Breast epithelium (tissue), 4 donors: ENCODE measurements at regions not wholly inside any gene's neighbourhood (a gene's known extent, or its start where the extent isn't known, plus 50 kb on each side); places are given as distances from the start of the nearest gene placed in this dataset.

ENCODE experiments used
- DNase-seq, 2 donors: peaks; one replicate each; pipeline ENCODE4 v3.0.0-alpha.2; 2019; ENCODE audit warnings: low spot score in 2 of 2
- H3K27ac ChIP-seq, 2 donors: fragments of 200-600 bp; sonication (generic) in 1 of 2; one replicate each; pipeline ENCODE4 v1.5.1; 2016 to 2019; ENCODE audit warnings: mild to moderate bottlenecking in 1 of 2
- H3K27me3 ChIP-seq, 2 donors: fragments of 200-600 bp; sonication (generic) in 1 of 2; one replicate each; pipeline versions ENCODE4 v1.5.1 to v1.6.0; 2017 to 2019; ENCODE audit warnings: control low read depth in 1 of 2, mild to moderate bottlenecking in 1 of 2
- H3K36me3 ChIP-seq: fragments of 200-600 bp; one replicate; pipeline ENCODE4 v1.5.1; 2019
- H3K4me1 ChIP-seq, 2 donors: fragments of 200-600 bp; sonication (generic); one replicate each; pipeline ENCODE4 v1.5.1; 2016 to 2019; ENCODE audit warnings: control low read depth in 1 of 2
- H3K4me3 ChIP-seq, 3 donors: fragments of 200-600 bp; sonication (generic); 1 replicate in 2 of 3; 2 replicates in 1 of 3; pipeline ENCODE4 v1.5.1; 2016 to 2019; ENCODE audit warnings: mild to moderate bottlenecking in 3 of 3, moderate library complexity in 2 of 3
- H3K9me3 ChIP-seq, 2 donors: fragments of 200-600 bp; sonication (generic) in 1 of 2; one replicate each; pipeline ENCODE4 v1.5.1; 2016 to 2019; ENCODE audit warnings: control low read depth in 1 of 2
- POLR2A ChIP-seq: fragments of 450-650 bp; IDR thresholded peaks from one replicate; pipeline ENCODE4 v1.6.1; 2016; ENCODE audit warnings: antibody characterized with exemption, mild to moderate bottlenecking, moderate library complexity
- POLR2AphosphoS5 ChIP-seq, 3 donors: sonication (generic); formaldehyde crosslinking; IDR thresholded peaks; one replicate each; pipeline ENCODE4 v1.6.1; 2017; ENCODE audit warnings: antibody characterized with exemption in 3 of 3
- intact Hi-C: fragments of 100-400 bp; cut with DNase I; formaldehyde crosslinking; loops from one replicate; pipeline ENCODE4 v1.15.1; 2023; ENCODE audit warnings: low total_unique reads
- TF ChIP-seq, protein P1 (sequence below), 3 donors: fragments of 450-650 bp; IDR thresholded peaks; one replicate each; pipeline ENCODE4 v1.5.1; 2016 to 2017; ENCODE audit warnings: antibody characterized with exemption in 3 of 3, mild to moderate bottlenecking in 3 of 3, moderate library complexity in 3 of 3

DNA sequence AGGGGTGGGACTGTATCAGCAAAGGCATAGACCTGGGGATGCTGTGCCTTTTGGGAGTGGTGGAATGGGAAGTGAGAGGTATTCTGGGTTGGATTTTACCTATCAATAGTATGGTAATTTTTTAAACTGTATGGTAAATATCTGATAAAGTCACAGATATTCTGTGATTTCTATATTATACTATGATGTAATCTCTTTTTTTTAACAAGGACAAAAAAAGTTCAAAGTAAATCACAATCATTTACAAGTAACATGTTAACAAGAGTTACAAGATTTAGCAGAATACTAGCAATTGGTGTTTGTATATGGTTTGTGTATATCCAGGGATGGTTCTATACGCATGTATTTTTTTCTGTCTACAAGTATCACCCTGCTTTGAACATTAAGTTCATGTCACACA is 56.0 kb downstream of the BMAL2 start:
- TF ChIP-seq POLR2A (no peak), POLR2AphosphoS5 (IDR thresholded peaks at IDR 0.05) (no peak)
- intact Hi-C loops = no loop called here
- Histone ChIP-seq H3K36me3 (no peaks in the 10 kb centered on the region), H3K4me1 (no peaks in the 10 kb centered on the region), H3K27ac (no peak overlapping the region), H3K9me3 (peaks cover 0 to 4% of the 10 kb centered on the region in 2 donors), H3K4me3 (no peak overlapping the region), H3K27me3 (no peaks in the 10 kb centered on the region)
- DNase-seq = no peak

DNA sequence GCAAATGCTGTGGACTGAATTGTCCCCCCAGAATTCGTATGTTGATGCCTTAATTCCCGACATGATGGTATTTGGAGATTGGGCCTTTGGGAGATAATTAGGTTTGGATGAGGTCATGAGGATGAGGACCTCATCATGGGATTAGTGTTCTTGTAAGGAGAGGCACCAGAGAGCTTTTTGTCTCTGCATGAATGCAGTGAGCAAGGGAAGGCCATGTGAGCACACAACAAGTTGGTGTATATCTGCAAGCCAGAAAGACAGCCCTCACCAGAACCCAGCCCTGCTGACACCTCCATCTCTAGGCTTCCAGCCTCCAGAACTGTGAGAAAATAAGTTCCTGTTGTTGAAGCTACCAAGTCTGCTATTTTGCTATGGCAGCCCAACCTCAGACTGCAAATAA is 51.9 kb upstream of the SMCO2 start:
- TF ChIP-seq POLR2A (no peak), POLR2AphosphoS5 (IDR thresholded peaks at IDR 0.05) (no peak)
- TF ChIP-seq, protein P1, sequence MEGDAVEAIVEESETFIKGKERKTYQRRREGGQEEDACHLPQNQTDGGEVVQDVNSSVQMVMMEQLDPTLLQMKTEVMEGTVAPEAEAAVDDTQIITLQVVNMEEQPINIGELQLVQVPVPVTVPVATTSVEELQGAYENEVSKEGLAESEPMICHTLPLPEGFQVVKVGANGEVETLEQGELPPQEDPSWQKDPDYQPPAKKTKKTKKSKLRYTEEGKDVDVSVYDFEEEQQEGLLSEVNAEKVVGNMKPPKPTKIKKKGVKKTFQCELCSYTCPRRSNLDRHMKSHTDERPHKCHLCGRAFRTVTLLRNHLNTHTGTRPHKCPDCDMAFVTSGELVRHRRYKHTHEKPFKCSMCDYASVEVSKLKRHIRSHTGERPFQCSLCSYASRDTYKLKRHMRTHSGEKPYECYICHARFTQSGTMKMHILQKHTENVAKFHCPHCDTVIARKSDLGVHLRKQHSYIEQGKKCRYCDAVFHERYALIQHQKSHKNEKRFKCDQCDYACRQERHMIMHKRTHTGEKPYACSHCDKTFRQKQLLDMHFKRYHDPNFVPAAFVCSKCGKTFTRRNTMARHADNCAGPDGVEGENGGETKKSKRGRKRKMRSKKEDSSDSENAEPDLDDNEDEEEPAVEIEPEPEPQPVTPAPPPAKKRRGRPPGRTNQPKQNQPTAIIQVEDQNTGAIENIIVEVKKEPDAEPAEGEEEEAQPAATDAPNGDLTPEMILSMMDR (IDR thresholded peaks at IDR 0.05) = no peak
- Histone ChIP-seq H3K9me3 (peaks cover 0 to 4% of the 10 kb centered on the region in 2 donors), H3K4me1 (no peaks in the 10 kb centered on the region), H3K4me3 (no peak overlapping the region), H3K27me3 (no peaks in the 10 kb centered on the region), H3K27ac (no peak overlapping the region), H3K36me3 (no peaks in the 10 kb centered on the region)
- intact Hi-C loops = loop anchor here (10.0 kb wide), 1 partner anchor 1730 kb away; no protein-coding TSS in a partner anchor
- DNase-seq = no peak

DNA sequence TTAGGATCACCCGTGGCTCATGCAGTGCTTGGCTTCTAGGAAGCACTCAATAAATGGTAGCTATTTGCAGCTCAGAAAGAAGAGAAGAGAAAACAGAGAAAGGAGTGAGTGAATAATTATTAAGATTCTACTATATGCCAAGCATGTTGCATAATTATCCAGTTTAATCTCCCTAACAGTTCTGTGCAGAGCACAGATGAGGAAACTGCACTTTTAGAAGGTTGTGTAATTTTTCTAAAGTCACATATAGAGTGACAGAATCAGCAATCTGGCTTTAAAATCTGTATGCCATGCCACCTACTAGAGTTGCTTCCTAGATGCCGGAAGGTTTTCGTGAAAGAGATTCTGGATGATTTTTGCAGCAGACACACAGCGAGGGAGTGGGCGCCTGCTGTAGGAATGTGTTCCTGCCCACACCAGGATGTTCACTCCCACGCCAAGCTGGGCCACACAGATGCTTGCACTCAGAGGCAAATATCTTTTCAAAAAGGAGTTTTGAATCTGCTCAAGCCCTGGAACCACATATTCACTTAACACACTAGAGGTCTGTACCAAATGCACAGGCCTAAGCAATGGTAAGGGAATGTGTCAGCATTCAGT is 50.2 kb upstream of the SMCO2 start:
- intact Hi-C loops = loop anchor here (10.0 kb wide), 1 partner anchor 1728 kb away; no protein-coding TSS in a partner anchor
- TF ChIP-seq POLR2A (no peak), POLR2AphosphoS5 (IDR thresholded peaks at IDR 0.05) (no peak)
- TF ChIP-seq, protein P1 (IDR thresholded peaks at IDR 0.05) = no peak
- H3K27ac ChIP-seq = no peak overlapping the region

More for the DNA sequence above, 50.2 kb upstream of the SMCO2 start:
- no peaks in the 10 kb centered on the region for H3K27me3 ChIP-seq
- DNase-seq = no peak
- H3K4me1 ChIP-seq = no peaks in the 10 kb centered on the region
- H3K36me3 ChIP-seq = no peaks in the 10 kb centered on the region
- H3K4me3 ChIP-seq = no peak overlapping the region
- H3K9me3 ChIP-seq = peaks cover 0 to under 1% of the 10 kb centered on the region in 2 donors
